Mesothelial cell of epicardium (in vitro differentiated cells): ENCODE measurements at regions not wholly inside any gene's neighbourhood (a gene's known extent, or its start where the extent isn't known, plus 50 kb on each side); places are given as distances from the start of the nearest gene placed in this dataset.

Experiments
- DNase-seq, 2 experiments: peaks; one replicate each; pipeline ENCODE4 v3.0.0; 2021; ENCODE audit warnings: low spot score in 2 of 2; ENCODE audit not compliant: unreplicated experiment in 2 of 2
- H3K27ac Mint-ChIP-seq: 2 replicates; pipeline ENCODE4 v1.8.0; 2021; ENCODE audit warnings: mixed read lengths
- H3K27me3 Mint-ChIP-seq: 2 replicates; pipeline ENCODE4 v1.8.0; 2021; ENCODE audit warnings: low read depth, mixed read lengths
- H3K36me3 Mint-ChIP-seq: 2 replicates; pipeline ENCODE4 v1.8.0; 2021; ENCODE audit warnings: mixed read lengths
- H3K4me1 Mint-ChIP-seq: 2 replicates; pipeline ENCODE4 v1.8.0; 2021; ENCODE audit warnings: mixed read lengths
- H3K4me3 Mint-ChIP-seq: 2 replicates; pipeline ENCODE4 v1.8.0; 2021; ENCODE audit warnings: mild to moderate bottlenecking, moderate library complexity, mixed read lengths
- H3K9me3 Mint-ChIP-seq: 2 replicates; pipeline ENCODE4 v1.8.0; 2021; ENCODE audit warnings: mixed read lengths
- CTCF ChIP-seq: fragments of 200-600 bp; sonication (generic); IDR thresholded peaks from one replicate; pipeline ENCODE4 v1.5.0; 2021; ENCODE audit warnings: antibody characterized with exemption; ENCODE audit not compliant: unreplicated experiment

- no peak for TF ChIP-seq CTCF
- no peak overlapping the region for H3K27ac Mint-ChIP-seq
Observed at GRCh38 chr7:106808967-106809635, 56.0 kb upstream of the PIK3CG start.

GRCh38 chr7:106811472-106811871, 53.6 kb upstream of the PIK3CG start:
- TF ChIP-seq CTCF = no peak
- H3K27me3 Mint-ChIP-seq = no peaks in the 10 kb centered on the region
- H3K36me3 Mint-ChIP-seq = no peaks in the 10 kb centered on the region
- no peaks in the 10 kb centered on the region for H3K9me3 Mint-ChIP-seq
- H3K4me1 Mint-ChIP-seq = no peaks in the 10 kb centered on the region
- no peak overlapping the region for H3K4me3 Mint-ChIP-seq
- no peak for DNase-seq
- H3K27ac Mint-ChIP-seq = no peak overlapping the region

More at GRCh38 chr7:106808967-106809635, 56.0 kb upstream of the PIK3CG start:
- no peak for DNase-seq
- Mint-ChIP-seq H3K4me3 (no peak overlapping the region), H3K36me3 (no peaks in the 10 kb centered on the region), H3K9me3 (no peaks in the 10 kb centered on the region), H3K4me1 (no peaks in the 10 kb centered on the region), H3K27me3 (peaks cover 4% of the 10 kb centered on the region)

GRCh38 chr7:106812027-106812643, 52.9 kb upstream of the PIK3CG start:
- Mint-ChIP-seq H3K36me3 (no peaks in the 10 kb centered on the region), H3K9me3 (no peaks in the 10 kb centered on the region), H3K4me3 (no peak overlapping the region), H3K27me3 (no peaks in the 10 kb centered on the region), H3K27ac (no peak overlapping the region), H3K4me1 (no peaks in the 10 kb centered on the region)
- TF ChIP-seq CTCF = no peak
- no peak for DNase-seq

- H3K4me3 Mint-ChIP-seq = no peak overlapping the region
- no peak overlapping the region for H3K27ac Mint-ChIP-seq
- no peaks in the 10 kb centered on the region for H3K27me3 Mint-ChIP-seq
- no peak for DNase-seq
- no peaks in the 10 kb centered on the region for H3K9me3 Mint-ChIP-seq
- H3K4me1 Mint-ChIP-seq = no peaks in the 10 kb centered on the region
- no peak for TF ChIP-seq CTCF
- H3K36me3 Mint-ChIP-seq = no peaks in the 10 kb centered on the region
Observed at GRCh38 chr7:106813705-106814305, 51.3 kb upstream of the PIK3CG start.

- TF ChIP-seq CTCF = no peak
- H3K9me3 Mint-ChIP-seq = no peaks in the 10 kb centered on the region
- no peak overlapping the region for H3K4me3 Mint-ChIP-seq
- no peaks in the 10 kb centered on the region for H3K4me1 Mint-ChIP-seq
- no peak overlapping the region for H3K27ac Mint-ChIP-seq
- H3K36me3 Mint-ChIP-seq = no peaks in the 10 kb centered on the region
- H3K27me3 Mint-ChIP-seq = no peaks in the 10 kb centered on the region
- DNase-seq = no peak
Observed at GRCh38 chr7:106814887-106815286, 50.2 kb upstream of the PIK3CG start.
